NCI-H1417 (cell line): ENCODE measurements at regions not wholly inside any gene's neighbourhood (a gene's known extent, or its start where the extent isn't known, plus 50 kb on each side); places are given as distances from the start of the nearest gene placed in this dataset.

Source experiments
- DNase-seq, 3 experiments: peaks; one replicate each; lab custom pipeline; 2025; lab: John Stamatoyannopoulos, UW

- no peak for DNase-seq
These were observed 83.1 kb upstream of the FNDC3B start for GRCh38 chr3:171956181-171956683.

GRCh38 chr3:171956705-171957104 lies 82.7 kb upstream of the FNDC3B start:
- no peak for DNase-seq

- DNase-seq: peak in 1 of 3 experiments; percentile 24
These were observed 79.8 kb upstream of the FNDC3B start for GRCh38 chr3:171959532-171960089.

GRCh38 chr3:171960159-171960558 lies 79.2 kb upstream of the FNDC3B start:
- DNase-seq: no peak

GRCh38 chr3:171962137-171962720 lies 77.1 kb upstream of the FNDC3B start:
- DNase-seq: peak in 1 of 3 experiments; percentile 17

GRCh38 chr3:171963546-171963945 lies 75.8 kb upstream of the FNDC3B start:
- DNase-seq: no peak

GRCh38 chr3:171965067-171965712 lies 74.2 kb upstream of the FNDC3B start:
- DNase-seq: no peak

GRCh38 chr3:171966533-171967136 lies 72.7 kb upstream of the FNDC3B start:
- DNase-seq: no peak

- DNase-seq: no peak
These were observed 72.1 kb upstream of the FNDC3B start for GRCh38 chr3:171967137-171967783.

GRCh38 chr3:171967932-171968678 lies 71.3 kb upstream of the FNDC3B start:
- no peak for DNase-seq

- no peak for DNase-seq
These were observed 69.0 kb upstream of the FNDC3B start for GRCh38 chr3:171970301-171970788.

- DNase-seq: no peak
These were observed 67.4 kb upstream of the FNDC3B start for GRCh38 chr3:171971919-171972514.

- DNase-seq: no peak
These were observed 66.5 kb upstream of the FNDC3B start for GRCh38 chr3:171972871-171973348.

- no peak for DNase-seq
These were observed 64.2 kb upstream of the FNDC3B start for GRCh38 chr3:171974986-171975837.

GRCh38 chr3:171976526-171976925 lies 62.9 kb upstream of the FNDC3B start:
- peak in 1 of 3 experiments; percentile 25 for DNase-seq

- DNase-seq: no peak
These were observed 61.9 kb upstream of the FNDC3B start for GRCh38 chr3:171977441-171977840.

GRCh38 chr3:171977860-171978259 lies 61.5 kb upstream of the FNDC3B start:
- DNase-seq: no peak

GRCh38 chr3:171978390-171978789 lies 61.0 kb upstream of the FNDC3B start:
- no peak for DNase-seq

GRCh38 chr3:171979081-171979480 lies 60.3 kb upstream of the FNDC3B start:
- no peak for DNase-seq
